Neural crest cell (in vitro differentiated cells): ENCODE measurements at regions not wholly inside any gene's neighbourhood (a gene's known extent, or its start where the extent isn't known, plus 50 kb on each side); places are given as distances from the start of the nearest gene placed in this dataset.
"Not testable (repeated sequence)": the region's sequence is repeated elsewhere in the genome, so short reads cannot be mapped to it uniquely, and the experiment has no call there.

Source experiments
- DNase-seq: peaks from one replicate; pipeline ENCODE4 v3.0.0; 2021; ENCODE audit warnings: low read depth, mixed read lengths, low spot score
- H3K27ac Mint-ChIP-seq: one replicate; pipeline ENCODE4 v1.8.0; 2021; ENCODE audit warnings: mild to moderate bottlenecking, mixed read lengths; ENCODE audit not compliant: unreplicated experiment
- H3K27me3 Mint-ChIP-seq: 2 replicates; pipeline ENCODE4 v1.8.0; 2021; ENCODE audit warnings: low read depth, mild to moderate bottlenecking, mixed read lengths
- H3K36me3 Mint-ChIP-seq: 2 replicates; pipeline ENCODE4 v1.8.0; 2021; ENCODE audit warnings: low read depth, mild to moderate bottlenecking, mixed read lengths
- H3K4me1 Mint-ChIP-seq: 2 replicates; pipeline ENCODE4 v1.8.0; 2021; ENCODE audit warnings: mixed read lengths
- H3K4me3 Mint-ChIP-seq: one replicate; pipeline ENCODE4 v1.8.0; 2021; ENCODE audit warnings: mild to moderate bottlenecking, mixed read lengths
- H3K9me3 Mint-ChIP-seq: 2 replicates; pipeline ENCODE4 v1.8.0; 2021; ENCODE audit warnings: mixed read lengths
- CTCF ChIP-seq: fragments of 200-600 bp; sonication (generic); conservative IDR thresholded peaks from 2 replicates; pipeline ENCODE4 v1.5.0; 2021; ENCODE audit warnings: antibody characterized with exemption, mild to moderate bottlenecking

- Mint-ChIP-seq H3K4me1 (peaks cover 8% of the 10 kb centered on the region), H3K9me3 (peaks cover 7% of the 10 kb centered on the region), H3K4me3 (no peak overlapping the region), H3K27ac (no peak overlapping the region), H3K36me3 (peaks cover 4% of the 10 kb centered on the region), H3K27me3 (no peaks in the 10 kb centered on the region)
- TF ChIP-seq CTCF = no peak
- DNase-seq = no peak
Measured at GRCh38 chr5:53785924-53786323, 225.5 kb downstream of the NDUFS4 start.

- H3K9me3 Mint-ChIP-seq = peaks cover 7% of the 10 kb centered on the region
- no peak for DNase-seq
- H3K27me3 Mint-ChIP-seq = no peaks in the 10 kb centered on the region
- no peak overlapping the region for H3K4me3 Mint-ChIP-seq
- peaks cover 4% of the 10 kb centered on the region for H3K36me3 Mint-ChIP-seq
- no peak for TF ChIP-seq CTCF
- H3K4me1 Mint-ChIP-seq = no peaks in the 10 kb centered on the region
- no peak overlapping the region for H3K27ac Mint-ChIP-seq
Measured at GRCh38 chr5:53790026-53790425, 229.6 kb downstream of the NDUFS4 start.

GRCh38 chr5:53792338-53792737 lies 231.9 kb downstream of the NDUFS4 start:
- H3K4me1 Mint-ChIP-seq = no peaks in the 10 kb centered on the region
- no peak overlapping the region for H3K27ac Mint-ChIP-seq
- no peaks in the 10 kb centered on the region for H3K27me3 Mint-ChIP-seq
- H3K4me3 Mint-ChIP-seq = no peak overlapping the region
- no peak for DNase-seq
- peaks cover 7% of the 10 kb centered on the region for H3K9me3 Mint-ChIP-seq
- H3K36me3 Mint-ChIP-seq = peaks cover 4% of the 10 kb centered on the region
- no peak for TF ChIP-seq CTCF

- H3K36me3 Mint-ChIP-seq, DNase-seq, H3K27ac Mint-ChIP-seq, H3K27me3 Mint-ChIP-seq, H3K4me1 Mint-ChIP-seq, H3K4me3 Mint-ChIP-seq: not testable (repeated sequence)
- H3K9me3 Mint-ChIP-seq = peaks cover 11% of the 10 kb centered on the region
Measured at GRCh38 chr5:53799644-53800043, 239.2 kb downstream of the NDUFS4 start.

- not testable (repeated sequence) for H3K4me1 Mint-ChIP-seq, H3K4me3 Mint-ChIP-seq, H3K27me3 Mint-ChIP-seq, H3K27ac Mint-ChIP-seq, DNase-seq, H3K9me3 Mint-ChIP-seq, H3K36me3 Mint-ChIP-seq
Measured at GRCh38 chr5:53808392-53808791, 248.0 kb downstream of the NDUFS4 start.

- Mint-ChIP-seq H3K27ac (no peak overlapping the region), H3K4me3 (no peak overlapping the region), H3K9me3 (no peaks in the 10 kb centered on the region), H3K27me3 (no peaks in the 10 kb centered on the region), H3K36me3 (no peaks in the 10 kb centered on the region), H3K4me1 (no peaks in the 10 kb centered on the region)
- TF ChIP-seq CTCF = no peak
- DNase-seq = no peak
Measured at GRCh38 chr5:53814819-53815218, 254.4 kb downstream of the NDUFS4 start.

GRCh38 chr5:53815471-53815870 lies 255.0 kb downstream of the NDUFS4 start:
- no peaks in the 10 kb centered on the region for H3K27me3 Mint-ChIP-seq
- DNase-seq = no peak
- no peaks in the 10 kb centered on the region for H3K36me3 Mint-ChIP-seq
- no peaks in the 10 kb centered on the region for H3K4me1 Mint-ChIP-seq
- TF ChIP-seq CTCF = no peak
- no peak overlapping the region for H3K4me3 Mint-ChIP-seq
- H3K27ac Mint-ChIP-seq = no peak overlapping the region
- no peaks in the 10 kb centered on the region for H3K9me3 Mint-ChIP-seq
